Activated CD4-positive, alpha-beta T cell treated with anti-CD3 and anti-CD28 coated beads for 36 hours (primary cell): ENCODE measurements at regions not wholly inside any gene's neighbourhood (a gene's known extent, or its start where the extent isn't known, plus 50 kb on each side); places are given as distances from the start of the nearest gene placed in this dataset.

Experiments
- ATAC-seq: fragments of 200-7000 bp; cut with Tn5 transposase; one replicate; pipeline ENCODE4 v1.10.0; 2021; ENCODE audit warnings: mild to moderate bottlenecking, moderate library complexity
- CTCF ChIA-PET: fragments of 350-600 bp; sonication (Branson Sonifier 250); formaldehyde crosslinking; loops from one replicate; lab custom pipeline; 2021; ENCODE audit warnings: antibody characterized with exemption; lab: Charles Lee
- POLR2A ChIA-PET: fragments of 350-600 bp; sonication (Branson Sonifier 250); formaldehyde crosslinking; loops from one replicate; lab custom pipeline; 2021; ENCODE audit warnings: antibody characterized with exemption, inconsistent platforms; lab: Charles Lee
- DNase-seq: peaks from one replicate; pipeline ENCODE4 v3.0.0-alpha.2; 2020
- H3K27ac Mint-ChIP-seq: one replicate; pipeline ENCODE4 v1.8.0; 2021; ENCODE audit warnings: mixed read lengths
- H3K27me3 Mint-ChIP-seq: one replicate; pipeline ENCODE4 v1.8.0; 2021; ENCODE audit warnings: mixed read lengths
- H3K36me3 Mint-ChIP-seq: one replicate; pipeline ENCODE4 v1.8.0; 2021; ENCODE audit warnings: low read depth, mixed read lengths
- H3K4me1 Mint-ChIP-seq: one replicate; pipeline ENCODE4 v1.8.0; 2021; ENCODE audit warnings: mixed read lengths
- H3K4me3 Mint-ChIP-seq: one replicate; pipeline ENCODE4 v1.8.0; 2021; ENCODE audit warnings: mild to moderate bottlenecking, moderate library complexity, mixed read lengths
- H3K9me3 Mint-ChIP-seq: one replicate; pipeline ENCODE4 v1.8.0; 2021; ENCODE audit warnings: low read depth, mixed read lengths
- intact Hi-C, 2 experiments: fragments of 100-400 bp; cut with DNase I in 1 of 2; cut with micrococcal nuclease in 1 of 2; formaldehyde crosslinking; loops; one replicate each; pipeline versions ENCODE4 v1.14.2 to v1.15.1; 2022 to 2024; cut with DNase I, micrococcal nuclease

DNA sequence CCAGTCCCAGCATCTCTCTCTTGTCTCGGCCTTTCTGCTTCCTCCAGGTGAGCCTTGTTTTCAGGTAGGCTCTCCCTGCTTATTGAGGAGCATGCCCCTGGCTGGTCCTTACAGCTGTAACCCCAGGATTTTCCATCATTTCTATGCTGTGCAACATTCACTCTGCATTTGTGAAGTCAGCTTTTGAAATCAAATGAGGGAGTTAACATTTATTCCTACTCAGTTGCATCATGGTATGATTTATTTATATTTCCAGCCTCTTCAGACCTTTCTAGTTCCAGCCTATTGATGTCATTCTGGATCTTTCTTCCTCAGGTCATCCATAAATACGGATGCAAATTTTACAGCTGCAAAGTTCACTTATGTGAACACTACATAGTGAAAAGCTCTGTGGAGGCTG, 755.6 kb downstream of the TYW1 start:
- POLR2A ChIA-PET = no interaction called here
- intact Hi-C loops = no loop called here
- Mint-ChIP-seq H3K27ac (no peak overlapping the region), H3K4me3 (no peak overlapping the region), H3K27me3 (no peaks in the 10 kb centered on the region), H3K36me3 (no peaks in the 10 kb centered on the region), H3K4me1 (no peaks in the 10 kb centered on the region), H3K9me3 (peaks cover 7% of the 10 kb centered on the region)
- CTCF ChIA-PET = no interaction called here
- ATAC-seq (no peak), DNase-seq (no peak)

- H3K4me1 Mint-ChIP-seq = no peaks in the 10 kb centered on the region
- peaks cover 10% of the 10 kb centered on the region for H3K9me3 Mint-ChIP-seq
- H3K27me3 Mint-ChIP-seq = no peaks in the 10 kb centered on the region
- ChIA-PET POLR2A (no interaction called here), CTCF (no interaction called here)
- no peak for DNase-seq
- no peak overlapping the region for H3K27ac Mint-ChIP-seq
- H3K4me3 Mint-ChIP-seq = no peak overlapping the region
- H3K36me3 Mint-ChIP-seq = no peaks in the 10 kb centered on the region
- no peak for ATAC-seq
- intact Hi-C loops = no loop called here
Observed at GRCh38 chr7:67753891-67754290, 757.3 kb downstream of the TYW1 start.

GRCh38 chr7:67754651-67755050, 758.0 kb downstream of the TYW1 start:
- intact Hi-C loops = no loop called here
- Mint-ChIP-seq H3K27me3 (no peaks in the 10 kb centered on the region), H3K4me1 (no peaks in the 10 kb centered on the region), H3K4me3 (no peak overlapping the region), H3K9me3 (peaks cover 10% of the 10 kb centered on the region), H3K27ac (no peak overlapping the region), H3K36me3 (no peaks in the 10 kb centered on the region)
- CTCF ChIA-PET = no interaction called here
- DNase-seq = no peak
- ATAC-seq = no peak
- POLR2A ChIA-PET = no interaction called here

DNA sequence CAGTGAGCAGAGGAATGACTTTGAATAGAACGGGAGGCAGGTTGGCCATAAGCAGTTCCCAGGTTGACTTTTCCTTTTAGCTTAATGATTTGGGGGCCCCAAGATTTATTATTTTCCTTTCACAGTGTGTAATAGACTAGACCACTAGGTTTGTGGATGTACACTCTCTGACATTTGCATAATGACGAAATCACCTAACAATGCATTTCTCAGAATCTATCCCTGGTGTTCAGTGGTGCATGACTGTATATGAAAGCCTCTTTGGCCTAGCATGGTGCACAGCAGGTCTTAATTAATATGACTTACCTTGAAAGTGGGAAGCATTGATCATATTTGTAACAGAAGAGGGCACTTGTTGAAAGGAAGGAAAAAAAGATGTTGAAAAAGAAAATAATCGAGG, 761.9 kb downstream of the TYW1 start:
- DNase-seq (no peak), ATAC-seq (no peak)
- Mint-ChIP-seq H3K36me3 (no peaks in the 10 kb centered on the region), H3K4me3 (no peak overlapping the region), H3K27me3 (no peaks in the 10 kb centered on the region), H3K27ac (no peak overlapping the region), H3K4me1 (no peaks in the 10 kb centered on the region), H3K9me3 (peaks cover 15% of the 10 kb centered on the region)
- POLR2A ChIA-PET = no interaction called here
- intact Hi-C loops = no loop called here
- CTCF ChIA-PET = interaction anchor here (0.6 kb wide), 1 partner anchor 116 kb away, joined by 3 read pairs; no protein-coding TSS in a partner anchor

DNA sequence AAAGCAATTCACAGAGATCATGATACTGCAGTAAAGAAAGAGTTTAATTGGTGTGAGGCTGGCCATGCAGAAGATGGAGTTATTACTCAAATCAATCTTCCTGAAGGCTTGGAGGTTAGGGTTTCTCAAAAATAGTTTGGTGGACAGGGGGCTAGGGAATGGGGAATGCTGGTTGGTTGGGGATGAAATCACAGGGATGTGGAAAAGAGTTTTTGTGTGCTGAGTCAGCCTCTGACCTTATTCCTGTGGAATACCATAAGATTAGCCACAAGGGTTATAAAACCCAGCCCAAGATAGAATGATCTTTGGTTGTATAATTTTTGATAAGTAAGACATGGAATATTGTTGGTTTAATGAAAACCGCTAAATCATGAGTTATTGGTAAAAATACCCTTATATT, 764.3 kb downstream of the TYW1 start:
- ATAC-seq (no peak), DNase-seq (no peak)
- H3K27me3 Mint-ChIP-seq = no peaks in the 10 kb centered on the region
- no peak overlapping the region for H3K4me3 Mint-ChIP-seq
- CTCF ChIA-PET = no interaction called here
- peaks cover 12% of the 10 kb centered on the region for H3K9me3 Mint-ChIP-seq
- H3K36me3 Mint-ChIP-seq = no peaks in the 10 kb centered on the region
- POLR2A ChIA-PET = no interaction called here
- no peak overlapping the region for H3K27ac Mint-ChIP-seq
- intact Hi-C loops = no loop called here
- no peaks in the 10 kb centered on the region for H3K4me1 Mint-ChIP-seq

DNA sequence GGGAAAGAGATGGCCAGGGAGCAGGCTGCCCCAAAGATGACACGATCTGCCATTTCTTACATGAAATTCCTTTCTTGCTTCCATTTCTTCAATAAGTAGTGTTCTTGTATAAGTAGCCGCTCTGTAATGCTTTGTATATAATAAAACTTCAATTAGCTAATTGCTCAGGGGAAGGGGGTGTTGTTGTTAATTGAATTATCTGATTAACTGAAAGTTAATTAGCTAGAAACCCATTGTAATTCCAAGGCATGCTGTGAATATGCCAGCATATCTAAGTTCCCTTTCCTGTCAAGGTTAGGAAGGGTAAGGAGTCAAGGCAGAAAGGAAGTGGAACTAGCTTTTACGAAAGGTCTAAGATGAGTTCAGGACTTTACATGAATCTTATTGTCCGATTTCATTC, 765.9 kb downstream of the TYW1 start:
- ATAC-seq (no peak), DNase-seq (no peak)
- Mint-ChIP-seq H3K27me3 (no peaks in the 10 kb centered on the region), H3K9me3 (peaks cover 14% of the 10 kb centered on the region), H3K4me3 (no peak overlapping the region), H3K36me3 (no peaks in the 10 kb centered on the region), H3K4me1 (no peaks in the 10 kb centered on the region), H3K27ac (no peak overlapping the region)
- POLR2A ChIA-PET = no interaction called here
- intact Hi-C loops = no loop called here
- CTCF ChIA-PET = interaction anchor here (0.8 kb wide), 1 partner anchor 74 kb away, joined by 3 read pairs; no protein-coding TSS in a partner anchor

GRCh38 chr7:67764289-67764688, 767.7 kb downstream of the TYW1 start:
- Mint-ChIP-seq H3K4me3 (no peak overlapping the region), H3K4me1 (no peaks in the 10 kb centered on the region), H3K27me3 (no peaks in the 10 kb centered on the region), H3K27ac (no peak overlapping the region), H3K9me3 (peaks cover 13% of the 10 kb centered on the region), H3K36me3 (no peaks in the 10 kb centered on the region)
- CTCF ChIA-PET = no interaction called here
- ATAC-seq (no peak), DNase-seq (no peak)
- POLR2A ChIA-PET = no interaction called here
- intact Hi-C loops = no loop called here

DNA sequence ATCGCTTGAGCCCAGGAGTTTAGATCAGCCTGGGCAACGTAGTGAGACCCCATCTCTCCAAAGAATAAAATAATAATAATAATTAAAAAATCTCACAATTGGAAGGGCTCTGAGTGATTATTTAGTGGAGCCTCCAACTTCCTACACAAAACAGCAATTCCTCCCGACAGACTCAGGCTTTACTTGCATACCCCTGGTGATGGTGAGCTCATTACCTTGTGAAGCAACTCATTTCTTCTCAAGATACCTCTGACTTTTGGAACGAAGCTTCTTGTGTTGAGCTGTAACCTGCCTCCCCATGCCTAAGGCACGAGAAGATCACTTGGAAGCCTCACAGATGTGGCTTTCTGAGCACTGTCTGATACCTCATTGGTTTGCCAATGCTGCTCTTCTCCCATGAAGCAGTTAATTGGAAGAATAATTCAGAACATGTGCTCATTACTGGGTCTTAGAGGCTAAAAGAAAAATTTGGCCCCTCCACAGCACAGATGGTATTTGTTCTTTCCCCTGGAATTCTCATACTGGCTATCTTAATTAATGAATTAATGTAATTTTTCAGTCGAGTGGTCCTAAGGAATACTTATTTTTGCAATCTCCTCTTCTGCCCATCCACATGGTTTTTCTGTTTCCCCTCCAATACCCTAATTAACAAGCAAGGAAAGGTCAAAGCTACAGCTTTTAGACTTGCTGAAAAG, 769.0 kb downstream of the TYW1 start:
- no peaks in the 10 kb centered on the region for H3K36me3 Mint-ChIP-seq
- no peaks in the 10 kb centered on the region for H3K27me3 Mint-ChIP-seq
- no peaks in the 10 kb centered on the region for H3K4me1 Mint-ChIP-seq
- POLR2A ChIA-PET = no interaction called here
- ATAC-seq (no peak), DNase-seq (no peak)
- intact Hi-C loops = no loop called here
- peaks cover 13% of the 10 kb centered on the region for H3K9me3 Mint-ChIP-seq
- CTCF ChIA-PET = no interaction called here
- no peak overlapping the region for H3K27ac Mint-ChIP-seq
- no peak overlapping the region for H3K4me3 Mint-ChIP-seq

- Mint-ChIP-seq H3K4me3 (no peak overlapping the region), H3K4me1 (no peaks in the 10 kb centered on the region), H3K36me3 (no peaks in the 10 kb centered on the region), H3K27me3 (no peaks in the 10 kb centered on the region), H3K9me3 (peaks cover 10% of the 10 kb centered on the region), H3K27ac (no peak overlapping the region)
- DNase-seq (no peak), ATAC-seq (no peak)
- intact Hi-C loops = no loop called here
- CTCF ChIA-PET = no interaction called here
- POLR2A ChIA-PET = no interaction called here
Observed at GRCh38 chr7:67766906-67767410, 770.3 kb downstream of the TYW1 start.

- Mint-ChIP-seq H3K27ac (no peak overlapping the region), H3K9me3 (peaks cover 10% of the 10 kb centered on the region), H3K27me3 (no peaks in the 10 kb centered on the region), H3K4me1 (no peaks in the 10 kb centered on the region), H3K4me3 (no peak overlapping the region), H3K36me3 (no peaks in the 10 kb centered on the region)
- POLR2A ChIA-PET = no interaction called here
- no peak for DNase-seq
- ATAC-seq = no peak
- intact Hi-C loops = no loop called here
- CTCF ChIA-PET = no interaction called here
Observed at GRCh38 chr7:67771846-67772605, 775.4 kb downstream of the TYW1 start.

- DNase-seq = no peak
- ATAC-seq = no peak
- intact Hi-C loops = no loop called here
- Mint-ChIP-seq H3K27me3 (no peaks in the 10 kb centered on the region), H3K36me3 (no peaks in the 10 kb centered on the region), H3K4me1 (no peaks in the 10 kb centered on the region), H3K27ac (no peak overlapping the region), H3K9me3 (peaks cover 8% of the 10 kb centered on the region), H3K4me3 (no peak overlapping the region)
- ChIA-PET POLR2A (no interaction called here), CTCF (no interaction called here)
Observed at GRCh38 chr7:67773081-67773480, 776.4 kb downstream of the TYW1 start.

DNA sequence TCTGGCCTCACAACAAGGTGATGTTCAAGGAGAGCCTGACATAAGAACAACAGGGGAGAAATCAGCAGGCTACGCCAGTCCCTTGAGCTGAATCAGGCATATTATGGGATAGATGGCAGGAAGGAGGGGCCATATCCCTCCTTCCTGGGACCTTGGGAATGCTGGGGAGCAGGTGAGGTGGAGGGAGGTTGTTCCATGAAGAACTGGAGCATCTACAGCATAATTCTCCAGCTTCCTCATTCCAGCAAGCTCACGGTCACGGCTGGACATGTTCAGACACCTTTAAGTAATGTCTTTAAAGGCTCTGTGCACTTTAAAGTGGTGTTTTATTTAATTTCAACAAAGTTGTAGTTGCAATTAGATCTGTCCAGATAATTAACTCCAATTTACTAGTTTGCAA, 780.5 kb downstream of the TYW1 start:
- DNase-seq (no peak), ATAC-seq (no peak)
- peaks cover 15% of the 10 kb centered on the region for H3K9me3 Mint-ChIP-seq
- ChIA-PET CTCF (interaction anchor here (0.7 kb wide), 1 partner anchor 48 kb away, joined by 3 read pairs; no protein-coding TSS in a partner anchor), POLR2A (interaction anchor here (0.5 kb wide), 1 partner anchor 8 kb away, joined by 3 read pairs; no protein-coding TSS in a partner anchor)
- no peaks in the 10 kb centered on the region for H3K27me3 Mint-ChIP-seq
- no peak overlapping the region for H3K27ac Mint-ChIP-seq
- H3K4me1 Mint-ChIP-seq = no peaks in the 10 kb centered on the region
- intact Hi-C loops = no loop called here
- H3K4me3 Mint-ChIP-seq = no peak overlapping the region
- H3K36me3 Mint-ChIP-seq = no peaks in the 10 kb centered on the region
